ENCODE measurements at regions not wholly inside any gene's neighbourhood (a gene's known extent, or its start where the extent isn't known, plus 50 kb on each side); places are given as distances from the start of the nearest gene placed in this dataset.

- H2AFZ ChIP-seq (ENCODE audit: low read length) = no peak overlapping the region
- H3K4me2 ChIP-seq (ENCODE audit: insufficient read depth, insufficient read length, low read length) = no peak overlapping the region
- peaks cover 4% of the 10 kb centered on the region; the same call in 1 of the 2 replicates for H3K27me3 Mint-ChIP-seq (ENCODE audit: low read depth)
- no peaks in the 10 kb centered on the region; the same call in 1 of the 2 replicates for H3K27me3 ChIP-seq (ENCODE audit: insufficient read depth, low read length)
- no peak overlapping the region for H4K91ac ChIP-seq (ENCODE audit: insufficient read length, low read depth, low read length)
- H2BK5ac ChIP-seq (ENCODE audit: insufficient read length, low read length) = no peak overlapping the region
- no peak for TF ChIP-seq CTCF (conservative IDR thresholded peaks at IDR 0.05)
- peaks cover 0 to 17% (median 8%) of the 10 kb centered on the region in 3 experiments; a peak in 4 of 7 replicates for H3K36me3 Mint-ChIP-seq (ENCODE audit: insufficient read depth in 1 of 3, low read depth in 3 of 3)
- no peak for DNase-seq
- peaks cover 15 to 21% of the 10 kb centered on the region in 2 experiments for H3K9me3 Mint-ChIP-seq
- H3K23me2 ChIP-seq (ENCODE audit: insufficient read length, low read depth, low read length, poor library complexity, severe bottlenecking) = no peaks in the 10 kb centered on the region
- no peak overlapping the region for H2BK15ac ChIP-seq (ENCODE audit: low read depth, low read length)
- no peaks in the 10 kb centered on the region for H3K79me2 ChIP-seq (ENCODE audit: insufficient read depth, low read length)
- H2BK20ac ChIP-seq (ENCODE audit: low read depth, low read length, poor library complexity, severe bottlenecking) = no peak overlapping the region
- H3K27ac ChIP-seq (ENCODE audit: insufficient read length, low read depth, low read length) = no peak overlapping the region
- H3K4me1 Mint-ChIP-seq = peaks cover 25 to 28% of the 10 kb centered on the region in 2 experiments
- no peak overlapping the region for H2BK120ac ChIP-seq (ENCODE audit: low read depth, low read length, poor library complexity, severe bottlenecking)
- no CpG with 5 or more reads among the region's 1 CpG for WGBS (ENCODE audit: extremely low coverage, insufficient read length, low lambda C conversion rate)
- peaks cover 2% of the 10 kb centered on the region; the same call in 1 of the 2 replicates for H3K4me1 ChIP-seq (ENCODE audit: insufficient read depth, low read length)
- H3K56ac ChIP-seq (ENCODE audit: insufficient read length, low read depth, low read length) = no peak overlapping the region
- H3K79me1 ChIP-seq (ENCODE audit: insufficient read depth, low read depth, low read length, poor library complexity, severe bottlenecking) = no peaks in the 10 kb centered on the region
- H3K18ac ChIP-seq (ENCODE audit: insufficient read length, low read depth, low read length) = no peak overlapping the region
- H4K20me1 ChIP-seq (ENCODE audit: control insufficient read depth, insufficient read depth, insufficient read length) = no peaks in the 10 kb centered on the region
- H2AK5ac ChIP-seq (ENCODE audit: insufficient read length, low read length) = no peak overlapping the region
- H4K5ac ChIP-seq (ENCODE audit: insufficient read length, low read depth, low read length) = no peak overlapping the region
- no peak overlapping the region for H3K14ac ChIP-seq (ENCODE audit: insufficient read depth, low read length)
- no peak overlapping the region for H3K23ac ChIP-seq (ENCODE audit: insufficient read length, low read depth, low read length)
- no peak overlapping the region for H2BK12ac ChIP-seq (ENCODE audit: insufficient read length, low read depth, low read length)
- H3K9me3 ChIP-seq (ENCODE audit: control insufficient read depth, low read depth, low read length) = no peaks in the 10 kb centered on the region
- H3K9ac ChIP-seq (ENCODE audit: extremely low read depth, insufficient read length, low read length) = no peak overlapping the region
- no peak overlapping the region for H3K27ac Mint-ChIP-seq
- H3K4ac ChIP-seq (ENCODE audit: low read depth, low read length) = no peak overlapping the region
- no peak overlapping the region for H3T11ph ChIP-seq (ENCODE audit: low read length)
- H3K4me3 Mint-ChIP-seq = no peak overlapping the region
- no peak overlapping the region for H4K8ac ChIP-seq (replicated peaks; ENCODE audit: insufficient read length, low read depth, low read length)
Measured at GRCh38 chr3:150213577-150213976, 194.5 kb upstream of the TSC22D2 start.
